Fibroblast of gingiva (primary cell): ENCODE measurements at regions not wholly inside any gene's neighbourhood (a gene's known extent, or its start where the extent isn't known, plus 50 kb on each side); places are given as distances from the start of the nearest gene placed in this dataset.
A peak's percentile ranks its signal among the peaks of the same experiment; 100 is the strongest.
"Not testable (repeated sequence)": the region's sequence is repeated elsewhere in the genome, so short reads cannot be mapped to it uniquely, and the experiment has no call there.

ENCODE experiments used
- DNase-seq: peaks from one replicate; pipeline ENCODE4 v3.0.0-alpha.2; 2011; ENCODE audit warnings: low read depth

GRCh38 chr22:27252282-27253049 lies 549.1 kb downstream of the MN1 start:
- DNase-seq, result peak; percentile 70

- DNase-seq, result no peak
These were observed 548.3 kb downstream of the MN1 start for GRCh38 chr22:27253108-27253902.

DNA sequence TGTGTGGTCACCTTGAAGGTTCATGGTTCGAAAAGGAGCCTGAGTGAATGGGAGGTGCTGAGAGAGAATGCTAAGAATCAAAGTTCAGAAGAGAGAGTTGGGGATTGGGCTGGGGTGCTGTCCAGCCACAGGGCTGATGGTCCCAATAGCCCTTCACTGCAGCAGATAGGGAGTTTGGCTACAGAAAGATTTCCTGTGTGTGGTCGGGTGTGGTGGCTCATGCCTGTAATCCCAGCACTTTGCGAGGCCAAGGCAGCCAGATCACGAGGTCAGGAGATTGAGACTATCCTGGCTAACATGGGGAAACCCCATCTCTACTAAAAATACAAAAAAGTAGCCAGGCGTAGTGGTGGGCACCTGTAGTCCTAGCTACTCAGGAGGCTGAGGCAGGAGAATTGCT lies 547.5 kb downstream of the MN1 start:
- not testable (repeated sequence) for DNase-seq

DNA sequence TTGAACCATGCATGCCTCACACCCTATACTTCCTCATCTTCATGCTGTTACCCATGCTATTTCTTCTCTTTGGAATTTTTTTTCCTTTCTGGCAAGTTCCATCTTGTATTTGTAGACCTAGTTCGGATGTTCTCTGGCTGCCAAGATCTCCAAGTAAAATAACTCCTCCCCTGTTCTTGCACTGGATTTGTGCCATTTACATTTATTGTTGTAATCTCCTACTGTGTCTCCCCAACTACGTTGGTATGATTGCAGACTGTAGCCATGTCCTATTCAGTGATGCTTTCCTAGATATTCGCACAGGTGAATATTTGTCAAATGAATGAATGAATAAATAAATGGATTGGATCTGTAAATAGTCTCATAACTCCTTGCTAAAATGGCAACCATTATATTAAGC lies 546.0 kb downstream of the MN1 start:
- no peak for DNase-seq

- no peak for DNase-seq
These were observed 543.6 kb downstream of the MN1 start for GRCh38 chr22:27257987-27258386.

DNA sequence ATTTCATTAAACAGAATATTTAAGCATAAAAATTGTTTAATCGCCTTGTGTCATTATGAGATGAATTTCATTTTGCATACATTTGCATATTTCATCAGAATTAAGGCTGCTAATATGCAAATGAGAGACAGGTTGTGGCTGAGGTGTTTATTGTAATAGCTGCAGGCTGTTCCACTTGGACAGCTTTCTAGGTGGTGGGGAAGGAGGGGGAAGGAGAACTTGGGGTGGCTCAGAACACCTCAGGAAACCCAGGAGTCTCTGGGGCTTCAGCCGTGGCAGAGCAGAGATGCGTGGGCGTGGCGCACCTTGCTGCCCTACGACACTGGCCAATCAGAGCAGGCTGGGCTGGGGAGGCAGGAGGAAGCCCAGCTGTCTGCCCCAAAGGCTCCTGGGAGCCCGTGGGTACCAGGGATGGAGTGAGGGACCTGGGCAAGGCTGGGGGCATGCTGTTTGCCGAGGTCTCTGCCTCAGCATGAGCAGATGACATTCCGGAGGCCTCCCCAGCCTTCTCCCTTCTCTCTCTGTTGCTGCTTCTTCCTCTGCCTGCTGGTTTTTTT lies 542.9 kb downstream of the MN1 start:
- DNase-seq, result no peak

DNA sequence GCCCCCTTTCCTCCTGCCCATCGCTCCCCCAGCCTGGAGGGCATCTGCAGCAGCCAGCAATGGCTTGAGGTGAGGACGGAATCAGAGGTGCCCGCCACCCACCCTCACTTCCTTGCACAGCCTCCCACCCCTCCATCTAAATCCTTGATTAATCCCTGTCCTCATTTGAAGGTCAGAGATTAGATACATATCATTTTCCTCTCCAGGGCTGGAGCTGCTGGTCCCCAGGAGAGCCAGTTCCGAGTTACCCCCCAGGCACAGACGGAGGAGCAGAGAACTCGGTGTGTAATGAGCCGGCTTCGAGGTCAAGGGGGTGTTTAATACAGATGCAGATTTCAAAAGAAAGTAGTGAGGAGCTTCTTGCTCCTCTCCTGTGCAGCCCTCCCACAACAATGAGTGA lies 542.1 kb downstream of the MN1 start:
- DNase-seq, result no peak

DNA sequence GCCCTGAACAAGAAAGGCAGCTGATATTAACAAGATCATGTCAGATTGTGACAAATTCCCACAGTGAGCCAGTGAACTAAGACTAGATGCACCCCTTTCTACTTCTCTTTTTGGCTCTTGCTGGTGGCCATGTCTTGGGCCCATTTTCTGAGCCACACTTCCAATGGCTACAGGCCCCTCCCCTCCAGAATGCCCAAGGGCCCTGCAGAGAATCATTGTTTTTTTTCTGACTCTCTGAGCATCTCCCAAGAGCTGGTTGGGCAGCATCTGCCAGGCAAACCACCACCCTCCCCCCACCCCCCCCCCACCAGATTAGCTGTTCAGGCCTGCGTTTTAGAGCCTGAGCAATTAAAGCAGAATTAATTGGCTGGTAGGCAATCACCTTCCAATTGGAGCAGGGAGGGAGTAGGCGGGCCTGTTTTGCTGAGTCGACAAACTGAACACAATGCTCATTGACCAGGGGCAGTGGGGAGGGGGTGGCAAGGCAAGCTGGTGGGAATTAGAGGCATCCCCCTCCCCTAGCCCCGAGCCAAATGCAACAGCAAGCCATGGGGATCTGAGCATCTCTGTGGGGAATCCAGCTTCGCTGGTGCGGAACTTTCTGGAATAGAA lies 541.4 kb downstream of the MN1 start:
- no peak for DNase-seq

GRCh38 chr22:27262361-27262760 lies 539.2 kb downstream of the MN1 start:
- no peak for DNase-seq

DNA sequence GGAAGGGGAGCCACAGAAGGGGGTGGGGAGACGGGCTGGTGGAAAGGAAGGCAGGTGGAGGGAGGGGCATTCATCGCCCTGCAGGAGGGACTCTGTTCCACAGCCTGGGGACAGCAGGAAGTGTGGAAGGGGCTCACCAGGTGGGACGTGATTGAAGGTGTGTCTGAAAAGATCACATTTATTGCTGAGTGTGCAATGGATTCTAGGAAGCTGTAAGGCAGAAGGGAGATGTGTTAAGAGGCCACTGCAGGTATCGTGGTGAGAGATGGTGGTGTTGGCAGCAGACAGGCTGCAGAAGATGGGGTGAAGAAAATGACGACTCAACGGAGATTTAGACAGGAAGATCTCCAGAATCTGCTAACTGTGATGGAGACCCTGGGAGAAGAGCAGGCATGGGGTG lies 537.4 kb downstream of the MN1 start:
- DNase-seq, result no peak

DNA sequence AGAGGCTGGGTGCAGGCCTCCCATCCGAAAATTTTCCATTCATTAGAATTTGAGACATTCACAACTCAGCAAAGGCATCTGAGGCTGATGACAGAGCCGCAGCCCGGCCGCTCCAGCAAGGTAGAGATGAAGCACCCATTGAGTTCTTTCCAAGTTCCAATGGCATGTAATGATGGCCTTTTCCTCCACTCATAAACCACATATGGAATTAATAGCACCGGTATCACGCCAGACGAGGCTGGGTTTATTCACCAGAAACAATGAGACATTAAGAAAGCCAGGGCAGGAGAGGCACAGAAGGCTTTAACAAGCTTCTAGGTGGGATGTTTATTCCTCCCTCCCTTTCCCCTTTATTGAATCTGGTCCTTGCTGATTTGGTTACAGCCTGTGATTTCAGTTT lies 534.4 kb downstream of the MN1 start:
- no peak for DNase-seq

DNA sequence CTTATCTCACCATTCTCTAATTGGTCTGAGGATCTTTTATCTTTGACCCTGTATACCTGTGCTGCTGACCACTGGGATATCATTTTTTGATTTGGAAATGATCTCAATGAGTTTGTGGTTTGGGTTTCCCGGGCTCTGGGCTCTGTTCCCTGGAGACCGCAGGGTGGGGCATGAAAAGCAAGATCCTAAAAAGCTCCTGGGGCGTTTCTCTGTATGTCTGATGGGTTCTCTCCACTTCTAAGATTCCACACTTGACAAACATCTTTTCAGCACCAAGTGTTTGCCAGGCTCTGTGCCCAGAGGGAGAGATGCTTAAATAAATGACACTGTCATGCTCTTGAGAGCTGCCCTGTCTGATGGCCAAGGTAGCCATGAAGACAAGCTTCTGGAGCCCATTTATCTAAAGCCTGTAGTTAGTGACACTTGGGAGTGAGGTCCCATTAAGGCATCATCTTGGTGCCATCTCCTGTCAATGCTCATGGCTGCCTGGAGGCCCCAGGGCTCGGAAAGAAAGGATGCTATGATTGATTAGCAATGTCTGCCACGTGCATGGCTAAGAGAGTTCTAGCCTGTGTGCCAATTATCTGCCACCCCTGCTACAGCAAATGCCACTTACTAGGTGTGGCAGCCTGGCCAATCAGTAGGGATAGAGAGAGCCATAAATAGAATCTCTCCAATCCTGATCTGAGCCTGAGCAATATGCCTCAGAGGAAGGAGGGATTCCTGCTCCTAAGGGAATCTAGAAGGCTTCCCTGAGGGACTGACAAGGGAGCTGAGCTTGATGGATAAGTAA lies 531.6 kb downstream of the MN1 start:
- no peak for DNase-seq

- no peak for DNase-seq
These were observed 530.6 kb downstream of the MN1 start for GRCh38 chr22:27270818-27271510.

GRCh38 chr22:27273436-27273835 lies 528.1 kb downstream of the MN1 start:
- no peak for DNase-seq

DNA sequence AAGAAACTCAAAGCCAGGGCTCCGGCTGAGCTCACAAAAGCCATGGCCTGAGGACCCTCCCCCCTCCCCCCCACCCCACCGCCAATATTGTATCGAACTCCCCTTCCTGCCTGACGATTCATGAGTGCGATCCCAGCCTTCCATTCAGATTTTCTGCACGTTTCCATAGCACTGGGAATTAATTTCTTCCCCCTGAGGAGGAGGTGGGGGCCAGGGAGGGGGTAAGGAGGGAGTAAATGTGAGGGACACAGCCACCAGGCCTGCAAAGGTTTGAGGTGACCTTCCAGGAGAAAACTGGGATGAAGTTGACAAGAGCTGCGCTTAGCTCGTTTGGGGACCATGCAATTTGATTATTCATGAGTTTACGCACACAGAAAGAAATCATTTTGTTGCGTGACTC lies 527.7 kb downstream of the MN1 start:
- DNase-seq, result no peak

GRCh38 chr22:27274770-27275449 lies 526.6 kb downstream of the MN1 start:
- peak; percentile 26 for DNase-seq

GRCh38 chr22:27278946-27279345 lies 522.6 kb downstream of the MN1 start:
- DNase-seq, result no peak

DNA sequence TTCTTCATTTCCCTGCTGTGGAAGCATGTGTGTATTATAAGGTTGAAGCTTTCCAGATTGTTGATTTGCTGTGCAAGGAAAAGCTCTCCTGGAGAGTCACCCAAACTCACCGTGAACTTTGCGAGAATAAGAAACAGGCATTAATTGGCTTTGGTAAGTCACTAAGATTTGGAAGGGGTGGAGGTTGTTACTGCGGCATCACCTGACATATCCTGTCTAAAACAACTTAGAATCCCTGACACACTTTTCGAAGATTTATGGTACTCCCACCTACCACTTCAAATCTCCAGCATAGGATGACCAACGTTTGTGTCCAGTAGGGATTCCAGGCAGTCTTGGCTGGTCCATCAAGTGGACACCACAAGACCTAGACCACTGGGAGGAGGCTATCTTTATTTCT lies 518.3 kb downstream of the MN1 start:
- DNase-seq, result no peak

GRCh38 chr22:27283714-27284113 lies 517.8 kb downstream of the MN1 start:
- no peak for DNase-seq

DNA sequence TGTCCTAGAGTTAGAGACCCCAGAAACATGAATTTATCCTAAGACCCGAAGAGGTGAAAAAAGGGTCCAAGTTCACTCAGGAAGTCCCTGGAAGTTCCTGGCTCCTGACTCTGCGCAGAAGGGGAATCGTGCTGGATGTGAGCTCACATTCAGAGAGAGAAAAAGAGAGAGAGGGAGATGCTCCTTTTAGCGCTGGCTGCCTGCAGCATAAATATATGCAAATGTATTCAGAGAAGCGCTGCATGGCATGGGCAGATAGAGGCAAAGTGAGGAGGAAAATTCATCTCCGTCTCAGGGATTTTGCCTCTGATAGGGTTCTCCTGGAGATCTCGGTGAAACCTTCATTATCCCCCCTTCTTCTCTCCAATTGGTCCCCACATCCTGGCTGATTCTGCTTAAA lies 517.2 kb downstream of the MN1 start:
- DNase-seq, result no peak

DNA sequence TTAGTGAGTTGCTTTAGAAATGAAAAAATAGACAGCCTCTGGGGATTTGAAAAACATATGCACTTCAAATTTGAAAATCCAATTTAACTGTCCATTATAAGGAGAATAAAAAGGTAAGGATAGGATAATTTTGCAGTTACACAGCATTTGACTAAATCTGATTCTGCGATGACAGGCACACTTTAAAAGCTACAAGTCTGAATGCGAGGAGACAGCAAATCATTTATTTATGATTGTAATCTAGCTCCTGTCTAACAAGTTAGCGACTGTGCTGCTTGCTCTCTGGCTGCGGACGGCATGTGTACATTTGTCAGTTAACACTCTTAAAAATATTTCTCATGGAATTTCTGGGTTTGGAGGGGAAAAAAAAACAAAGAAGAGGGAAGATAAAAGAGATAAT lies 514.8 kb downstream of the MN1 start:
- no peak for DNase-seq
